Ishikawa (cell line): ENCODE measurements at regions not wholly inside any gene's neighbourhood (a gene's known extent, or its start where the extent isn't known, plus 50 kb on each side); places are given as distances from the start of the nearest gene placed in this dataset.

Source experiments
- CEBPB ChIP-seq: IDR thresholded peaks from 2 replicates; pipeline ENCODE4 v1.6.1; 2012
- CREB1 ChIP-seq: IDR thresholded peaks from 2 replicates; pipeline ENCODE4 v1.6.1; 2012; ENCODE audit warnings: low read depth
- EGR1 ChIP-seq: IDR thresholded peaks from 2 replicates; pipeline ENCODE4 v1.6.1; 2012
- EP300 ChIP-seq: IDR thresholded peaks from 2 replicates; pipeline ENCODE4 v1.6.1; 2012; ENCODE audit warnings: borderline replicate concordance
- FOXM1 ChIP-seq: IDR thresholded peaks from 2 replicates; pipeline ENCODE4 v1.6.1; 2012; ENCODE audit warnings: low read depth, borderline replicate concordance
- MAX ChIP-seq: IDR thresholded peaks from 2 replicates; pipeline ENCODE4 v1.6.1; 2012
- NFIC ChIP-seq: IDR thresholded peaks from 2 replicates; pipeline ENCODE4 v1.6.1; 2012
- RAD21 ChIP-seq: IDR thresholded peaks from 2 replicates; pipeline ENCODE4 v1.6.1; 2012; ENCODE audit warnings: low read depth
- TAF1 ChIP-seq: IDR thresholded peaks from 2 replicates; pipeline ENCODE4 v1.6.1; 2012; ENCODE audit warnings: low read depth, mild to moderate bottlenecking
- TEAD4 ChIP-seq: IDR thresholded peaks from 2 replicates; pipeline ENCODE4 v1.6.1; 2012
- USF1 ChIP-seq: IDR thresholded peaks from 2 replicates; pipeline ENCODE4 v1.6.1; 2012
- YY1 ChIP-seq: IDR thresholded peaks from 2 replicates; pipeline ENCODE4 v1.6.1; 2012; ENCODE audit warnings: low read depth
- TF ChIP-seq, protein P1 (sequence below): IDR thresholded peaks from 2 replicates; pipeline ENCODE4 v1.6.1; 2012; ENCODE audit warnings: low read depth, mild to moderate bottlenecking

- no peak for TF ChIP-seq CREB1
- no peak for TF ChIP-seq EGR1
- no peak for TF ChIP-seq EP300
- TF ChIP-seq TEAD4, result no peak
- TF ChIP-seq USF1, result no peak
- no peak for TF ChIP-seq RAD21
- TF ChIP-seq TAF1, result no peak
- TF ChIP-seq, protein P1, sequence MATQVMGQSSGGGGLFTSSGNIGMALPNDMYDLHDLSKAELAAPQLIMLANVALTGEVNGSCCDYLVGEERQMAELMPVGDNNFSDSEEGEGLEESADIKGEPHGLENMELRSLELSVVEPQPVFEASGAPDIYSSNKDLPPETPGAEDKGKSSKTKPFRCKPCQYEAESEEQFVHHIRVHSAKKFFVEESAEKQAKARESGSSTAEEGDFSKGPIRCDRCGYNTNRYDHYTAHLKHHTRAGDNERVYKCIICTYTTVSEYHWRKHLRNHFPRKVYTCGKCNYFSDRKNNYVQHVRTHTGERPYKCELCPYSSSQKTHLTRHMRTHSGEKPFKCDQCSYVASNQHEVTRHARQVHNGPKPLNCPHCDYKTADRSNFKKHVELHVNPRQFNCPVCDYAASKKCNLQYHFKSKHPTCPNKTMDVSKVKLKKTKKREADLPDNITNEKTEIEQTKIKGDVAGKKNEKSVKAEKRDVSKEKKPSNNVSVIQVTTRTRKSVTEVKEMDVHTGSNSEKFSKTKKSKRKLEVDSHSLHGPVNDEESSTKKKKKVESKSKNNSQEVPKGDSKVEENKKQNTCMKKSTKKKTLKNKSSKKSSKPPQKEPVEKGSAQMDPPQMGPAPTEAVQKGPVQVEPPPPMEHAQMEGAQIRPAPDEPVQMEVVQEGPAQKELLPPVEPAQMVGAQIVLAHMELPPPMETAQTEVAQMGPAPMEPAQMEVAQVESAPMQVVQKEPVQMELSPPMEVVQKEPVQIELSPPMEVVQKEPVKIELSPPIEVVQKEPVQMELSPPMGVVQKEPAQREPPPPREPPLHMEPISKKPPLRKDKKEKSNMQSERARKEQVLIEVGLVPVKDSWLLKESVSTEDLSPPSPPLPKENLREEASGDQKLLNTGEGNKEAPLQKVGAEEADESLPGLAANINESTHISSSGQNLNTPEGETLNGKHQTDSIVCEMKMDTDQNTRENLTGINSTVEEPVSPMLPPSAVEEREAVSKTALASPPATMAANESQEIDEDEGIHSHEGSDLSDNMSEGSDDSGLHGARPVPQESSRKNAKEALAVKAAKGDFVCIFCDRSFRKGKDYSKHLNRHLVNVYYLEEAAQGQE, result no peak
- no peak for TF ChIP-seq YY1
- no peak for TF ChIP-seq NFIC
- no peak for TF ChIP-seq MAX
- no peak for TF ChIP-seq FOXM1
- TF ChIP-seq CEBPB, result no peak
These were observed 71.3 kb downstream of the OTOR start for GRCh38 chr20:16819483-16819882.
